Keratinocyte (primary cell): ENCODE measurements at regions not wholly inside any gene's neighbourhood (a gene's known extent, or its start where the extent isn't known, plus 50 kb on each side); places are given as distances from the start of the nearest gene placed in this dataset.

Experiments used
- EZH2 ChIP-seq: IDR thresholded peaks from one replicate; pipeline ENCODE4 v1.6.1; 2012; ENCODE audit warnings: inconsistent platforms, mild to moderate bottlenecking, low read length, moderate library complexity
- TF ChIP-seq, protein P1 (sequence below), 3 experiments: IDR thresholded peaks in 1 of 3; conservative IDR thresholded peaks in 1 of 3; optimal IDR thresholded peaks in 1 of 3; 2 replicates in 2 of 3; 3 replicates in 1 of 3; pipeline versions ENCODE3 to v1.5.1; 2011; ENCODE audit warnings: low read length in 3 of 3, mild to moderate bottlenecking in 3 of 3, moderate library complexity in 2 of 3, control low read depth in 1 of 3, inconsistent platforms in 1 of 3; ENCODE audit not compliant: insufficient read depth in 2 of 3; ENCODE audit errors: extremely low read depth in 1 of 3

DNA sequence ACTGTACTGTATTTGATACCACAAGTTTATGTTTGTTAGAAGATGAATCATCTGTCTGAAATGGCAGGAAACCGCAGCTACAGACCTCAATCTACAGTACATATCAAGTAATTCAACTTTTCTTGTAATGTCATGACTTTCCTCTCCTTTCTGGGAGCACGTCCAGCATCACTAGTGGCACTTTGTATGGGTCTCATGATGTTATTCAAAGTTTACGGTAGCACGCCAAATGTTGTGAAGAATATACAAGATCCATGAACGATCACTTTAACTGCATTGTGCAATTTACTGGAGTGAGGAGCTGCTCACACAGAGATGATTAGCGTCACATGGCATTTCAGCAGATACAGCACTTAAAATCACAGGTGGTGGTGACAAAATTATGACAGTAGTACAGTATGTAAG, 257.8 kb upstream of the GNAI1 start:
- TF ChIP-seq, protein P1, sequence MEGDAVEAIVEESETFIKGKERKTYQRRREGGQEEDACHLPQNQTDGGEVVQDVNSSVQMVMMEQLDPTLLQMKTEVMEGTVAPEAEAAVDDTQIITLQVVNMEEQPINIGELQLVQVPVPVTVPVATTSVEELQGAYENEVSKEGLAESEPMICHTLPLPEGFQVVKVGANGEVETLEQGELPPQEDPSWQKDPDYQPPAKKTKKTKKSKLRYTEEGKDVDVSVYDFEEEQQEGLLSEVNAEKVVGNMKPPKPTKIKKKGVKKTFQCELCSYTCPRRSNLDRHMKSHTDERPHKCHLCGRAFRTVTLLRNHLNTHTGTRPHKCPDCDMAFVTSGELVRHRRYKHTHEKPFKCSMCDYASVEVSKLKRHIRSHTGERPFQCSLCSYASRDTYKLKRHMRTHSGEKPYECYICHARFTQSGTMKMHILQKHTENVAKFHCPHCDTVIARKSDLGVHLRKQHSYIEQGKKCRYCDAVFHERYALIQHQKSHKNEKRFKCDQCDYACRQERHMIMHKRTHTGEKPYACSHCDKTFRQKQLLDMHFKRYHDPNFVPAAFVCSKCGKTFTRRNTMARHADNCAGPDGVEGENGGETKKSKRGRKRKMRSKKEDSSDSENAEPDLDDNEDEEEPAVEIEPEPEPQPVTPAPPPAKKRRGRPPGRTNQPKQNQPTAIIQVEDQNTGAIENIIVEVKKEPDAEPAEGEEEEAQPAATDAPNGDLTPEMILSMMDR (optimal IDR thresholded peaks at IDR 0.05 in 1 of 3, IDR thresholded peaks at IDR 0.05 in 1 of 3, conservative IDR thresholded peaks at IDR 0.05 in 1 of 3; ENCODE audit: extremely low read depth in 1 of 3, insufficient read depth in 2 of 3, low read length in 3 of 3), result no peak
- no peak for TF ChIP-seq EZH2
